Gastroesophageal sphincter (tissue), 3 donors: ENCODE measurements at regions not wholly inside any gene's neighbourhood (a gene's known extent, or its start where the extent isn't known, plus 50 kb on each side); places are given as distances from the start of the nearest gene placed in this dataset.

ENCODE experiments used
- EP300 ChIP-seq: sonication (generic); formaldehyde crosslinking; IDR thresholded peaks from one replicate; pipeline ENCODE4 v1.6.1; 2017; ENCODE audit warnings: antibody characterized with exemption, mild to moderate bottlenecking
- POLR2A ChIP-seq, 2 donors: fragments of 450-650 bp; IDR thresholded peaks; one replicate each; pipeline ENCODE4 v1.6.1; 2017; ENCODE audit warnings: antibody characterized with exemption in 2 of 2, mild to moderate bottlenecking in 2 of 2, moderate library complexity in 1 of 2
- POLR2AphosphoS5 ChIP-seq: sonication (generic); formaldehyde crosslinking; IDR thresholded peaks from one replicate; pipeline ENCODE4 v1.6.1; 2017; ENCODE audit warnings: antibody characterized with exemption
- TF ChIP-seq, protein P1 (sequence below), 4 experiments: fragments of 200-600 bp in 2 of 4; fragments of 450-650 bp in 2 of 4; sonication (generic) in 1 of 4; IDR thresholded peaks; one replicate each; pipeline ENCODE4 v1.5.1; 2017 to 2019; ENCODE audit warnings: antibody characterized with exemption in 4 of 4, mild to moderate bottlenecking in 2 of 4, moderate library complexity in 2 of 4

DNA sequence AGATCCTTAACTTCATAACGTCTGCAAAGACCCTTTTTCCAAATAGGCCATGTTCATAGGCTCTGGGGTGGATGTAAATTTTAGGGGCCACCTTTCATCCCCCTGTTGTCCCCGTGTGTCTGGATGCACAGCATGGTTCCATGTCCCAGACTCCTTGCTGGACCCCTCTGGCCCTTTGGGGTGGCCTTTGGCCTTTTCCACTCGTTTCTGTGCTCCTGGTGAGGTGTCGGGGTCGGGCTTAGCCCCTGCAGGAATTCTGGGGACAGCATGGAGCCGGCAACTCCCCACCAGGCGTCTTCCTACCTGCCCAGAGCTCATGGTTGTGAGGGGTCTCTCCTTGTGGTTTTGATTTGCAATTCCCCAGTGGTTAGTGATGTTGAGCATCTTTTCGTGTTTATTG lies 183.5 kb downstream of the SEC14L1 start:
- TF ChIP-seq, protein P1, sequence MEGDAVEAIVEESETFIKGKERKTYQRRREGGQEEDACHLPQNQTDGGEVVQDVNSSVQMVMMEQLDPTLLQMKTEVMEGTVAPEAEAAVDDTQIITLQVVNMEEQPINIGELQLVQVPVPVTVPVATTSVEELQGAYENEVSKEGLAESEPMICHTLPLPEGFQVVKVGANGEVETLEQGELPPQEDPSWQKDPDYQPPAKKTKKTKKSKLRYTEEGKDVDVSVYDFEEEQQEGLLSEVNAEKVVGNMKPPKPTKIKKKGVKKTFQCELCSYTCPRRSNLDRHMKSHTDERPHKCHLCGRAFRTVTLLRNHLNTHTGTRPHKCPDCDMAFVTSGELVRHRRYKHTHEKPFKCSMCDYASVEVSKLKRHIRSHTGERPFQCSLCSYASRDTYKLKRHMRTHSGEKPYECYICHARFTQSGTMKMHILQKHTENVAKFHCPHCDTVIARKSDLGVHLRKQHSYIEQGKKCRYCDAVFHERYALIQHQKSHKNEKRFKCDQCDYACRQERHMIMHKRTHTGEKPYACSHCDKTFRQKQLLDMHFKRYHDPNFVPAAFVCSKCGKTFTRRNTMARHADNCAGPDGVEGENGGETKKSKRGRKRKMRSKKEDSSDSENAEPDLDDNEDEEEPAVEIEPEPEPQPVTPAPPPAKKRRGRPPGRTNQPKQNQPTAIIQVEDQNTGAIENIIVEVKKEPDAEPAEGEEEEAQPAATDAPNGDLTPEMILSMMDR (IDR thresholded peaks at IDR 0.05) = no peak
- TF ChIP-seq EP300 (no peak), POLR2AphosphoS5 (no peak), POLR2A (IDR thresholded peaks at IDR 0.05) (no peak)
